ENCODE measurements at regions not wholly inside any gene's neighbourhood (a gene's known extent, or its start where the extent isn't known, plus 50 kb on each side); places are given as distances from the start of the nearest gene placed in this dataset.
"Not testable (repeated sequence)": the region's sequence is repeated elsewhere in the genome, so short reads cannot be mapped to it uniquely, and the experiment has no call there.

DNA sequence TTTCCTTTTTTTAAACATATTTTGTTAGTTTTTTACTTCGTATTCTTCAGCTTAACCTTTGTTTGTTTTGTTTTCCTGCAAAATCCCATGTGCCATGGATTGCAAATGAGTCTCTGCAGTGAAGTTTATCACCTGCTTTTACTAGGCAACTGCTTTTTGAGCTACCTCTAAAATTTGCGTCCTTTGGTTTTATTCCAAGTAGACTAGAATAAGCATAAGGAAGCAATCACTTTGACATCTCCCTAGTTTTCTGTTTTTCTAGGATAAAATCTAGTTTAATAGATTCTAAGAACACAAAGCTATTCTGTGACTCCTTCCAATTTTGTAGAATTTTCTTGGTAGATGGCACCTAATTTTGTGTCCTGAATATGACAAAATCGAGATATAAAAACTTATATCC, 1059.2 kb downstream of the OTOL1 start:
- no peak for DNase-seq (ENCODE audit: low read depth)
- TF ChIP-seq, protein P1, sequence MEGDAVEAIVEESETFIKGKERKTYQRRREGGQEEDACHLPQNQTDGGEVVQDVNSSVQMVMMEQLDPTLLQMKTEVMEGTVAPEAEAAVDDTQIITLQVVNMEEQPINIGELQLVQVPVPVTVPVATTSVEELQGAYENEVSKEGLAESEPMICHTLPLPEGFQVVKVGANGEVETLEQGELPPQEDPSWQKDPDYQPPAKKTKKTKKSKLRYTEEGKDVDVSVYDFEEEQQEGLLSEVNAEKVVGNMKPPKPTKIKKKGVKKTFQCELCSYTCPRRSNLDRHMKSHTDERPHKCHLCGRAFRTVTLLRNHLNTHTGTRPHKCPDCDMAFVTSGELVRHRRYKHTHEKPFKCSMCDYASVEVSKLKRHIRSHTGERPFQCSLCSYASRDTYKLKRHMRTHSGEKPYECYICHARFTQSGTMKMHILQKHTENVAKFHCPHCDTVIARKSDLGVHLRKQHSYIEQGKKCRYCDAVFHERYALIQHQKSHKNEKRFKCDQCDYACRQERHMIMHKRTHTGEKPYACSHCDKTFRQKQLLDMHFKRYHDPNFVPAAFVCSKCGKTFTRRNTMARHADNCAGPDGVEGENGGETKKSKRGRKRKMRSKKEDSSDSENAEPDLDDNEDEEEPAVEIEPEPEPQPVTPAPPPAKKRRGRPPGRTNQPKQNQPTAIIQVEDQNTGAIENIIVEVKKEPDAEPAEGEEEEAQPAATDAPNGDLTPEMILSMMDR (IDR thresholded peaks at IDR 0.05; ENCODE audit: insufficient read depth, low read depth, low read length, missing control alignments): no peak
- H3K4me3 ChIP-seq (ENCODE audit: low read length): no peak overlapping the region

DNA sequence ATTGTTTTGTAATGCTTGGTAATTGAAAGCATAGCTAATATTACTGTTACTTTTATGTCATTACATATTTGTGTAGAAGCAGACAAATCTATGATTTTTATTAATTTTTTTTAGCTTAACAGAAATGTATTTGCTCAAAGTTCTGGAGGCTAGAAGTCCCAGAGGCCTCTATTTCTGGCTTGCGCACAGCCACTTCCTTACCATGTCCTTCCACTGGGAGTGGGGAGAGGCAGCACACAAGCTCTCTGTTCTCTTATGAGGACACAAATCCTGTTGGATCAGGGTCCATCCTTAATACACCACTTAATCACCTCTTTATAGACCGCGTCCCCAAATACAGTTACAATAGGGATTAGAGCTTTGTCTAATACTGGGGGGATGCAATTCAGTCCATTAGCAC, 1061.4 kb downstream of the OTOL1 start:
- TF ChIP-seq, protein P1 (IDR thresholded peaks at IDR 0.05; ENCODE audit: insufficient read depth, low read depth, low read length, missing control alignments): no peak
- no peak overlapping the region for H3K4me3 ChIP-seq (ENCODE audit: low read length)
- no peak for DNase-seq (ENCODE audit: low read depth)

DNA sequence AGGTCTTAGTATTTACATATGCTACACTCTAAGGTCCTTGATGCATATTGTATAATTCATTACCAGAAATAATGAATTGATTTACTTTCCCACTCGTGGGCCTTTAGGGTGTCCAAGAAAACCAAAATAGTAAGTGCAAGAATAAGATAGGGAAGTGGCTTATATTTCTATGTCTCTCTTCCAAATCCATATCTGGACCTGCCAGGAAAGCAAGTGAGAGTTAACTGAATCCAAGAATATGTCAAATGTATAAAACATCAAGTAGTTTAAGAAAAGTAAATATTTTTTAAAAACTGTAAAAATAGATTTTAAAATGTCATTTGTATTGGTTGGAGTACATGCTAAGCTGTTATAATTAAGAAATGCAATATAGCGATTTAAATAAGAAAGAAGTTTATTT, 1072.1 kb downstream of the OTOL1 start:
- TF ChIP-seq, protein P1 (IDR thresholded peaks at IDR 0.05; ENCODE audit: insufficient read depth, low read depth, low read length, missing control alignments): no peak
- H3K4me3 ChIP-seq (ENCODE audit: low read length): no peak overlapping the region
- DNase-seq (ENCODE audit: low read depth): no peak

DNA sequence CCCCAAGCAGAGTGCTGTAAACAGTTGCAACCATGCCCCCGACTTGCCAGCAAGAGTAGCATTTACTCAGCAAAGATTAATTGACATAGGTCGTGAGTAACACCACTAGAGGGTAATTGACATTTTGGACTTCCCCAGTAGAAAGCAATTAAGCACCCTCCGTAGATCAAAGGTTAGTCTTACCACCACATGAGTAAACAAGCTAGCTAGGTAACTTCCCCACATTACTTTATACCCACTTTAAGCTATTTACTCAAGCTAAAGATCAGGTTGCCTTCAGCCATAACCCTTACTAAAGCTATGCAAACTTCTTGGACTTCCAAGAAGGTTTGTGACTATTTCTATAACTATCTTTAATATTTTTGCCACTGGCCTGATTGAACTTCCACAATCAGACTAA, 1072.7 kb downstream of the OTOL1 start:
- no peak overlapping the region for H3K4me3 ChIP-seq (ENCODE audit: low read length)
- peak; percentile 4 for DNase-seq (ENCODE audit: low read depth)
- TF ChIP-seq, protein P1 (IDR thresholded peaks at IDR 0.05; ENCODE audit: insufficient read depth, low read depth, low read length, missing control alignments): no peak

DNA sequence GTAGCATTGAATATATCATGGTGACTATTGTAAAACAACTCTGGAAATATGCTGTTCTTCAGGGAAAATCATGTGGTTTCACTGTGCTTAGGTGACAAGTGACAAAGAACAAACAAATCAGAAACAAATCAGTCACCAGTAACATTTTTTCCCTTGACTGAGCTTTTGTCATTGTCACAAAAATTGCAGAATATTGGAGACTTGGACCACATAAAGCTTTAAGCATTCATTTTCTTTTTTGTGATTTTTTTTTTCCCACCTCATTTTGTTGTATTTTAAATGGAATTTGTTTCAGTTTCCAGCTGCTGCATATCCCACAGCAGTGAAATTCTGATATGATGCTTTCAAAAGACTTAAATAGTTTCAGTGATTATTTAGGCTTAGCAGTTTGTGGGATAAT, 1088.4 kb downstream of the OTOL1 start:
- no peak overlapping the region for H3K4me3 ChIP-seq (ENCODE audit: low read length)
- no peak for DNase-seq (ENCODE audit: low read depth)
- TF ChIP-seq, protein P1 (IDR thresholded peaks at IDR 0.05; ENCODE audit: insufficient read depth, low read depth, low read length, missing control alignments): no peak

DNA sequence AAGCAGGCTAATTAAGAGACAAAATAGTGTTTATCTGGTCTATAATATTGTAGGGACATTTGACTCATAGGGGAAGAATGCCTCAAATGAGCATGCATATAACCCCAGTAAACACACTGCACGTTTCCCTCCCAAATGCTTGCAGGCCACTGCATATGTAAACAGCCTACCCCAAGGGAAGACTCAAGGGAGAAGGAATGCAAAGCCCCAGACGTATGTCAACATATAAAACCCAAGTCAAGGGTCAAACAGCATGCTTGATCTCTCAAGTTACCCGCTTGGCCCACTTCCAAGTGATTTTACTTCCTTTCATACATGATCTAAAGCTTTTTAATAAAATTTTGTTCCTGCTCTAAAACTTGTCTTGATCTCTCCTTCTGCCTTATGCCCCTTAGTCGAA, 1090.0 kb downstream of the OTOL1 start:
- TF ChIP-seq, protein P1 (IDR thresholded peaks at IDR 0.05; ENCODE audit: insufficient read depth, low read depth, low read length, missing control alignments): no peak
- H3K4me3 ChIP-seq (ENCODE audit: low read length): no peak overlapping the region
- no peak for DNase-seq (ENCODE audit: low read depth)

DNA sequence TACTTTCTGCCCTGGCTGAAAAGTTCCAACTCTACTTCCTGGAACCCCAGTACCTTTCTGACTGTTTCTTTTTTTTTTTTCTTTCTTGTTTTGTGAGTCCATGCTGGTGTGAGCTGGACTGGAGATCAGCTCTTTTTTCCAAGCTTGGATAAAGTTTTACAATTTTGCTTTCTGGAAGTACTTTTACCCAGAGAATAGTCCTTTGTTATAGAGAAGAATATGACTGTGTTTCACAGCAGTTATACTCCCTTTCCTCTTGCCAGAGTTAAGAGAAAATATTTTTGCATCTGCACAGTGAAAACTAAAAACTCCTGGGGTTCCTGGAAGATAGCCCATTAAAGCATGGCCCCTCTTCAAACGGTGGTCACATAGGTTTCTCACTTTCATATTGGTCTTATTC, 1100.6 kb downstream of the OTOL1 start:
- no peak for DNase-seq (ENCODE audit: low read depth)
- TF ChIP-seq, protein P1 (IDR thresholded peaks at IDR 0.05; ENCODE audit: insufficient read depth, low read depth, low read length, missing control alignments): no peak
- no peak overlapping the region for H3K4me3 ChIP-seq (ENCODE audit: low read length)

DNA sequence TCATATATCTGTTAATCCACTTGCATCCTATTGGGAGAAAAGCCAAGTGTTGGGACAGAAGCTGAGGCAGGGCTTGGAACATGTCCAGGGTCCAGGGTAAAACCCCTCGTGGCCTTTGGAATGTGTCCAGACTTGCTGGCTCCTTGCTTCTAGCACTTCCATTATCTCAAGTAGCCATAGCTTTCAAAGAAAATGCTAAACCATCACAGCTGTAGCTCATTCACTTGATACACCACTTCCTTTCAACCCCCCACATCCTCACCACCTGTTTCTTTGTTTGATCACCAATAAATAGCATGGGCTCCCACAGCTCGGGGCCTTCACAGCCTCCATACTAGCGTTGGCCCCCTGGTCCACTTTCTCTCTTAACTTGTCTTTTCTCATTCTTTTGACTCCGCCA, 1101.9 kb downstream of the OTOL1 start:
- DNase-seq (ENCODE audit: low read depth): peak; percentile 6
- H3K4me3 ChIP-seq (ENCODE audit: low read length): not testable (repeated sequence)

DNA sequence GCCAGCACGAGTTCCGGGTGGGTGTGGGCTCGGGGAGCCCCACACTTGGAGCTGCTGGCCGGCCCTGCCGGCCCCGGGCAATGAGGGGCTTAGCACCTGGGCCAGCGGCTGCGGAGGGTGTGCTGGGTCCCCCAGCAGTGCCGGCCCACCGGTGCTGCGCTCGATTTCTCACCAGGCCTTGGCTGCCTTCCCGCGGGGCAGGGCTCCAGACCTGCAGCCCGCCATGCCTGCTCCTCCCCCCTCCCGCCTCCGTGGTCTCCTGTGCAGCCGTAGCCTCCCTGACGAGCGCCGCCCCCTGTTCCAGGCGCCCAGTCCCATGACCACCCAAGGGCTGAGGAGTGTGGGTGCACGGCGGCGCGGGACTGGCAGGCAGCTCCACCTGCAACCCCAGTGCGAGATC, 1103.1 kb downstream of the OTOL1 start:
- not testable (repeated sequence) for H3K4me3 ChIP-seq (ENCODE audit: low read length); DNase-seq (ENCODE audit: low read depth)

All from epithelial cell of esophagus (primary cell).